ENCODE measurements at regions not wholly inside any gene's neighbourhood (a gene's known extent, or its start where the extent isn't known, plus 50 kb on each side); places are given as distances from the start of the nearest gene placed in this dataset.

DNA sequence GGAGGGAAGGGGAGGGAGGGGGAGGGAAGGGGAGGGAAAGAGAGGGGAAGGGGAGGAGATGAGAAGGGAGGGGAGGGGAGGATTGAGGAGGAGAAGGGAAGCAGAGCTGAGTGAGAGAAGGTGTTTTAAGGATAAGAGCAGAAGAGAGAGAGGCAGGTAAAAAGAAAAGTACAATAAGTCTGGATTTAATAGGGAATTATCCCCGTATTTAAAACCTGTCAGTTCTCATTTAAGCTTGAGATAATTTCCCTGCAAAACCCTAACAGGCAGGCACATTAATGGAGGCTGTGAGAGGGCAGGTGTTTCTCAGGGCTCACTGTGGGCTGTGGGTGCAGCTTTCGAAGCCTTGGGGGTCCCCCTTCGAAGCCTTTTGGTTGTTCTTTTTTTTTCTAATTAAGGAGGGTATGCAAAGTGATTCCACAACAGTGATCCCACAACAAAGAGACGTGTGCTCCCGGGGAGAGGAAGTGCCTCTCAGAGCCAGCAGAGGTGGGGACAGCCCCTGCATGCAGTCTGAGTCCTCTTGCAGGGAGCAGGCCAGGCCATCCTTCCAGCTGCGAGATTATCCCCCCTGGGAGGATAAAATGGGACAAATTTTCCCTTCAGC is 317.9 kb upstream of the IRX1 start:
- TF ChIP-seq L3MBTL2 (conservative IDR thresholded peaks at IDR 0.05) (no peak), SP1 (IDR thresholded peaks at IDR 0.05) (no peak), ARNT (IDR thresholded peaks at IDR 0.05) (no peak), FOXA1 (IDR thresholded peaks at IDR 0.05) (no peak), FOXM1 (IDR thresholded peaks at IDR 0.05; ENCODE audit: borderline replicate concordance) (no peak), ZNF384 (IDR thresholded peaks at IDR 0.05) (no peak), BHLHE40 (IDR thresholded peaks at IDR 0.05; ENCODE audit: borderline replicate concordance) (no peak), HDGF (IDR thresholded peaks at IDR 0.05; ENCODE audit: borderline replicate concordance) (no peak), ELF4 (IDR thresholded peaks at IDR 0.05) (no peak), CTBP1 (IDR thresholded peaks at IDR 0.05; ENCODE audit: borderline replicate concordance) (no peak), SUZ12 (IDR thresholded peaks at IDR 0.05) (no peak), TARDBP (IDR thresholded peaks at IDR 0.05) (no peak), LEF1 (IDR thresholded peaks at IDR 0.05; ENCODE audit: borderline replicate concordance) (no peak), FOXK2 (IDR thresholded peaks at IDR 0.05) (no peak), NFRKB (IDR thresholded peaks at IDR 0.05) (no peak)
- TF ChIP-seq, protein P1, sequence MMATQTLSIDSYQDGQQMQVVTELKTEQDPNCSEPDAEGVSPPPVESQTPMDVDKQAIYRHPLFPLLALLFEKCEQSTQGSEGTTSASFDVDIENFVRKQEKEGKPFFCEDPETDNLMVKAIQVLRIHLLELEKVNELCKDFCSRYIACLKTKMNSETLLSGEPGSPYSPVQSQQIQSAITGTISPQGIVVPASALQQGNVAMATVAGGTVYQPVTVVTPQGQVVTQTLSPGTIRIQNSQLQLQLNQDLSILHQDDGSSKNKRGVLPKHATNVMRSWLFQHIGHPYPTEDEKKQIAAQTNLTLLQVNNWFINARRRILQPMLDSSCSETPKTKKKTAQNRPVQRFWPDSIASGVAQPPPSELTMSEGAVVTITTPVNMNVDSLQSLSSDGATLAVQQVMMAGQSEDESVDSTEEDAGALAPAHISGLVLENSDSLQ (IDR thresholded peaks at IDR 0.05), result no peak
- ChIA-PET CTCF (no interaction called here), POLR2A (no interaction called here)
- DNase-seq (ENCODE audit: extremely low spot score), result no peak

DNA sequence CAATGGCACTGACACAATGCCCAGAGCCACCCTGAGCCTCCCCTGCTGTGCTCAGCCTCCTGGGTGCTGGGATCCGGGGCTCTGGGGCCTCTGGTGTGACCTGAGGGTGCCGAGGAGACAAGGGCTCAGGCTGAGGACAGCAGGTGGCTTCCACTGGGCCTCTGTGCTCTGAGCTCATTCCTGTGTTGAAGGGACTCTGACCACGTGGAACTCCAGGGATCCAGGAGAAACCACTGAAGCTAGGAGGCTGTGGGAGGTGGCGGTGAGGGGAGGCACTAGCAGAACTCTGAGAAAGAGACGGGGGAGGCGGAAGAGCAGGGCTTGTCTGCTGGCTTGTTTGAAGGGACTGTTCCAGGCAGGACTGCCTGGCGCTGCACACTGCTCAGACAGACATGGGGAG is 318.7 kb upstream of the IRX1 start:
- no peak for DNase-seq (ENCODE audit: extremely low spot score)
- ChIA-PET POLR2A (no interaction called here), CTCF (no interaction called here)
- TF ChIP-seq LEF1 (IDR thresholded peaks at IDR 0.05; ENCODE audit: borderline replicate concordance), result no peak
- TF ChIP-seq FOXK2 (IDR thresholded peaks at IDR 0.05), result no peak
- no peak for TF ChIP-seq TARDBP (IDR thresholded peaks at IDR 0.05)
- TF ChIP-seq, protein P1 (IDR thresholded peaks at IDR 0.05), result no peak
- TF ChIP-seq HDGF (IDR thresholded peaks at IDR 0.05; ENCODE audit: borderline replicate concordance), result no peak
- TF ChIP-seq FOXM1 (IDR thresholded peaks at IDR 0.05; ENCODE audit: borderline replicate concordance), result no peak
- TF ChIP-seq SP1 (IDR thresholded peaks at IDR 0.05), result no peak
- TF ChIP-seq L3MBTL2 (conservative IDR thresholded peaks at IDR 0.05), result no peak
- no peak for TF ChIP-seq CTBP1 (IDR thresholded peaks at IDR 0.05; ENCODE audit: borderline replicate concordance)
- TF ChIP-seq NFRKB (IDR thresholded peaks at IDR 0.05), result no peak
- no peak for TF ChIP-seq ARNT (IDR thresholded peaks at IDR 0.05)
- no peak for TF ChIP-seq FOXA1 (IDR thresholded peaks at IDR 0.05)
- no peak for TF ChIP-seq ZNF384 (IDR thresholded peaks at IDR 0.05)
- TF ChIP-seq ELF4 (IDR thresholded peaks at IDR 0.05), result no peak
- TF ChIP-seq SUZ12 (IDR thresholded peaks at IDR 0.05), result no peak
- TF ChIP-seq BHLHE40 (IDR thresholded peaks at IDR 0.05; ENCODE audit: borderline replicate concordance), result no peak

DNA sequence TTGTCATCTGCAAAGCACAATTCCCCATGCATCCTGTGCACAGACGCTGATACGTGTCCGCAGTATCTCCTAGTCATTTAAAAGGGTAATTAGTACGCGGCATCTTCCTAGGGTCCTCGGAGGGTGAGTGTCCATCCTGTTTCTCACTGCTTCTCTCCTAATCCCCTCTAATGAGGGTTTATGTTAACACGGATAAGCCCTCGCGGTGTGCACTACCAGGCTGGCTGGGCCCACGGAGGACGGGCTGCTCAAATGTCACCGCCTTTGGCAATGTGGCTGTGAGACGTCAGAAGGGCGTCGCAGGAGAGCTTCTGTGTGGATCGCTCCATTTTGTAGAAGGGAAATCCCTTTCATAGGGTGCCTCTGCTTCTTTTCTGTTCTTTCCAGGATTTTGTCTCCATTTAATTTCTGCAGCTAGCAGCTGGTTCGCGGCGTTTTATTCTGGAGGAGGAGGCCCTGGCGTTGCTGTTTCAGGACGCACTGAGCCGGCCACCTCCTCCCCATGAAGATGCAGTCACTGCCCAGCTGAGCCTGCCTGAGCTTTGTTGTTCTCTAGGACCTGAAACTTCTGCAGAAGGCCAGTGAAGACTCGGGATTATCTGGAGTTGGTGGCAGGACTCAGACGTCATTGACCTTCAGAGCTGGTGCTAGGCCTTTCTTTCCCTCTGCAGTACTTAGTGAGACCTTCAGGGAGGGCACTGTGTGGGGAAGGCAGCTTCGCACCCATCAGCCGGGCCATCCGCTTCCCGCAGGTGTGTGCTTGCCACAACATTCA is 326.1 kb upstream of the IRX1 start:
- CTCF ChIA-PET, result no interaction called here
- POLR2A ChIA-PET, result no interaction called here
- no peak for DNase-seq (ENCODE audit: extremely low spot score)
- no peak for TF ChIP-seq FOXA1 (IDR thresholded peaks at IDR 0.05)
- TF ChIP-seq HDGF (IDR thresholded peaks at IDR 0.05; ENCODE audit: borderline replicate concordance), result no peak

DNA sequence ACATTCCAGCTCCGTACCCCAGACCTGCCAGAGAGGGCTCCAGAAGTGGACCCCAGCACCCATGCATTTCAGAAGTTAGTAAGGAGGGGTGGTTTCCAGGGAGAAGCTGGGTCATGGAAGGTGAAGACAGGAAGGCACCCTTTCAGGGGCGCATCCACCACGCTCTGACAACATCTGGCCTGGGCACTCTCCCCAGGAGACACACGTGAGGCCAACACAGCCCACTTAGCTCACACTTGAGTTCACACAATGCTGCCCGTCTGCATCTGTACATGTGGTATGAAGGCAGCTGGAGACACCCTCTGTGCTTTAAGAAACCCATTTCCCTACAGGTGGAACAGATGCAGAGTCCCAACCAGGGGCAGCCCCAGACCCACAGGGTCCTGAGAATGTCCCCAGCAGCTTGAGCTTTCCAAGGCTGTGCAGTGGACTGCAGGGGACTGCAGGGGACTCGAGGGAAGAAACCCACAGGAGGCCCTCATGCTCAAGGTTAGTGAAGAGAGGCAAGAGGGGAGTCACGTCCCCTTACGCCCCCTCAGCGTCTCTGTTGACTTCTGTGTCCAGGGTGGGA is 326.8 kb upstream of the IRX1 start:
- CTCF ChIA-PET, result no interaction called here
- POLR2A ChIA-PET, result no interaction called here
- DNase-seq (ENCODE audit: extremely low spot score), result no peak
- TF ChIP-seq SUZ12 (IDR thresholded peaks at IDR 0.05), result no peak
- no peak for TF ChIP-seq FOXK2 (IDR thresholded peaks at IDR 0.05)
- no peak for TF ChIP-seq ARNT (IDR thresholded peaks at IDR 0.05)
- TF ChIP-seq L3MBTL2 (conservative IDR thresholded peaks at IDR 0.05), result no peak
- no peak for TF ChIP-seq SP1 (IDR thresholded peaks at IDR 0.05)
- TF ChIP-seq BHLHE40 (IDR thresholded peaks at IDR 0.05; ENCODE audit: borderline replicate concordance), result no peak
- TF ChIP-seq FOXM1 (IDR thresholded peaks at IDR 0.05; ENCODE audit: borderline replicate concordance), result no peak
- TF ChIP-seq FOXA1 (IDR thresholded peaks at IDR 0.05), result no peak
- TF ChIP-seq CTBP1 (IDR thresholded peaks at IDR 0.05; ENCODE audit: borderline replicate concordance), result no peak

DNA sequence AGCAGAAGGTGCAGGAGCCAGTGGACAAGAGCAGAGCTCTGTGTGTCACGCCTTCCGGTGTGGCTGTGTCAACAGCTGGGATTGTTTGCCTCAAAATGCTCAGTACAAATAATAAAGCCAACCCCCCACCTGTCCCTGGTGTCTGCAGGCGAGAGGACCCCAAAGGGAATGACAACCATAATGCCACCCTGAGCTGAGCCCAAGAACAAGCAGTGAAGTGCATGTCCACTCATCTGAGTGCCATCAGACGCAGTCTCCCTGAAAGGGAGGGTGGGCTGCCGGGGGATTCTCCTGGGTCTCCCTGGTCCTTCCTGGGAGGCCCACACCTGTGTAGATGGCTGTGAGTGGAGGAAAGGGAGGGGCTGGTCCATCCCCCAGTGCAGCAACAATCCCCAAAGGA is 328.8 kb upstream of the IRX1 start:
- POLR2A ChIA-PET, result no interaction called here
- no peak for DNase-seq (ENCODE audit: extremely low spot score)
- CTCF ChIA-PET, result no interaction called here
- TF ChIP-seq FOXK2 (IDR thresholded peaks at IDR 0.05) (no peak), BHLHE40 (IDR thresholded peaks at IDR 0.05; ENCODE audit: borderline replicate concordance) (no peak)

DNA sequence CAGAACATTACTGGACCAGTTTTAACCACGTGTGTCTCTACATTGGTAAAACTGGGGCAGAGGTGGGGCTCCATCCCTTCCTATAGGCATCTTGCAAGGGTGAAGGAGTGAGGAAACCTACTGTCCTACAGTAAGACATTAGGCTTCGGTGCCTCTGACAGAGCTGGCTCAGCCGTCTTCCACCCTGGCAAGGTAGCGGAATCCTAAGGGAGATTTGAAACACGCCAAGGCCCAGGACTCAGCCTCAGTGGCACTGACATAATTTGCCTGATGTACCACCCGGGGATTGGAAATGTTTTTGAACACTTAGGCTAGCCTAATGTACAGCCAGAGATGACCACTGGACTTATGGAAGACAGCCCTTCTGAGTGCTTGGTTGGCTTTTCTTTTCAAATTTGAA is 329.7 kb upstream of the IRX1 start:
- TF ChIP-seq HDGF (IDR thresholded peaks at IDR 0.05; ENCODE audit: borderline replicate concordance), result no peak
- no peak for TF ChIP-seq FOXM1 (IDR thresholded peaks at IDR 0.05; ENCODE audit: borderline replicate concordance)
- TF ChIP-seq, protein P1 (IDR thresholded peaks at IDR 0.05), result no peak
- TF ChIP-seq NFRKB (IDR thresholded peaks at IDR 0.05), result no peak
- TF ChIP-seq FOXK2 (IDR thresholded peaks at IDR 0.05), result no peak
- TF ChIP-seq ARNT (IDR thresholded peaks at IDR 0.05), result no peak
- TF ChIP-seq TARDBP (IDR thresholded peaks at IDR 0.05), result no peak
- no peak for TF ChIP-seq LEF1 (IDR thresholded peaks at IDR 0.05; ENCODE audit: borderline replicate concordance)
- TF ChIP-seq SP1 (IDR thresholded peaks at IDR 0.05), result no peak
- TF ChIP-seq ELF4 (IDR thresholded peaks at IDR 0.05), result no peak
- TF ChIP-seq ZNF384 (IDR thresholded peaks at IDR 0.05), result no peak
- no peak for TF ChIP-seq SUZ12 (IDR thresholded peaks at IDR 0.05)
- no peak for TF ChIP-seq FOXA1 (IDR thresholded peaks at IDR 0.05)
- TF ChIP-seq BHLHE40 (IDR thresholded peaks at IDR 0.05; ENCODE audit: borderline replicate concordance), result no peak
- TF ChIP-seq L3MBTL2 (conservative IDR thresholded peaks at IDR 0.05), result no peak
- TF ChIP-seq CTBP1 (IDR thresholded peaks at IDR 0.05; ENCODE audit: borderline replicate concordance), result no peak
- ChIA-PET POLR2A (no interaction called here), CTCF (no interaction called here)
- DNase-seq (ENCODE audit: extremely low spot score), result no peak

Measured in HEK293T (cell line).